PC-3 (cell line): ENCODE measurements at regions not wholly inside any gene's neighbourhood (a gene's known extent, or its start where the extent isn't known, plus 50 kb on each side); places are given as distances from the start of the nearest gene placed in this dataset.

Experiments used
- CTCF ChIP-seq: fragments of 300-600 bp; sonication (generic); conservative IDR thresholded peaks from 2 replicates; pipeline ENCODE4 v1.5.1; 2017; ENCODE audit warnings: antibody characterized with exemption, low read depth, mild to moderate bottlenecking, low read length
- EZH2 ChIP-seq: fragments of 300-600 bp; sonication (generic); IDR thresholded peaks from one replicate; pipeline ENCODE4 v1.6.1; 2017; ENCODE audit warnings: antibody characterized with exemption, mild to moderate bottlenecking, low read length; ENCODE audit not compliant: unreplicated experiment

- no peak for TF ChIP-seq CTCF
- TF ChIP-seq EZH2, result no peak
Observed at GRCh38 chr4:19386786-19387185, 864.9 kb upstream of the SLIT2 start.
